HG03520 (cell line): ENCODE measurements at regions not wholly inside any gene's neighbourhood (a gene's known extent, or its start where the extent isn't known, plus 50 kb on each side); places are given as distances from the start of the nearest gene placed in this dataset.

Source experiments
- ATAC-seq: cut with Tn5 transposase; IDR thresholded peaks from one replicate; pipeline ENCODE4 v1.9.1; 2021; ENCODE audit warnings: mild to moderate bottlenecking, moderate library complexity; ENCODE audit not compliant: unreplicated experiment

DNA sequence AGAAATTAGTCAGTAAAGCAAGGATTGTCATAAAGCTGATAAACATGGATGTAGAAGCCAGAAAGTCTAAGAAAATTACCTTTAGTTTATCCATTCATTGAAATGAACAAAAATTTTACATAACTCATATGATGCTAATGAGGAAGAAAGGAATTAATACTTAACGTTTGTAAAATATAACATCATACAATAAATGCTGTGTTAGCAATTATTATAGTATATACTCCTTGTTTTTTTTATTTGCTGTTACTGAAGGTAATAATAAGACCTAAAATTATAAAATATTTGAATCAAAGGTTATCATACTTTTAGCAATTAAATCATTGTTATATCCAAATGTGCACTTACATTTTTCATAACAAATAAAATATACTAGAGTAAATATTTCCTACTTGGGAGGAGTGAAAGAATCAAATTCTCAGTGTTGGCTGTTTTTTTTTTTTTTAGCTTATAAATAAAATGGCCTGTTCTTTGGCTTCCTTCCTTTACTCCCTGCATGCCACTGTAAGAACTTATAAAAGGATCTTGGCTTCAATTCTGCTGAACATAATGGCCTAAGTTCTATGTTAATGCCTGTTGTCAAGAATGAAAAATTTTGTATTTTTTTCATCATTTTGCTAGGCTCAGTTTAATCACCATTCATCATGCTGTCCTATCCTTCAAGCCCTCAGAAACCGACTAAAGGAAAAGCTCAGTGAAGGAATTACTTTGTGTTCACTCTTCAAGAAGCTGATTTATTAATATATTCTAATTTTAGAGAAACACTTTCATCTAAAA lies 167.4 kb upstream of the SLITRK1 start:
- no peak for ATAC-seq

DNA sequence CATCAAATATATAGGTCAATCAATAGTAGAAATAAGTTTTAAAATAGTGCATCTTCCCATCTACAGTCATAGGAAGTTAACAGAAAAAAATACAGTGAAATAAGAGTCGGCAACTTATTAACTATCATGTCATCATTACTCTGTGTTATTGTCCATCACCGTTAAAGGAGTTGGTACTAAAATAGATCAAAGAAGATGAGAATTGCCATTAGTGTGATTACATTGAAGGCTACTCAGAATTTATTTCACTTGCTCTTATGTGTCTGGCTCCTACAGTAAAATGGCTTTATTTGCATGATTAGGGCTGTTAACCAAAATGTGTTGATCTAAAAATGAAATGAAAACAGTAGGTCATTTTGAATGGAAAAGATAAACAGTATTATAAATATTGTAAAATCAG lies 162.5 kb upstream of the SLITRK1 start:
- ATAC-seq = no peak

DNA sequence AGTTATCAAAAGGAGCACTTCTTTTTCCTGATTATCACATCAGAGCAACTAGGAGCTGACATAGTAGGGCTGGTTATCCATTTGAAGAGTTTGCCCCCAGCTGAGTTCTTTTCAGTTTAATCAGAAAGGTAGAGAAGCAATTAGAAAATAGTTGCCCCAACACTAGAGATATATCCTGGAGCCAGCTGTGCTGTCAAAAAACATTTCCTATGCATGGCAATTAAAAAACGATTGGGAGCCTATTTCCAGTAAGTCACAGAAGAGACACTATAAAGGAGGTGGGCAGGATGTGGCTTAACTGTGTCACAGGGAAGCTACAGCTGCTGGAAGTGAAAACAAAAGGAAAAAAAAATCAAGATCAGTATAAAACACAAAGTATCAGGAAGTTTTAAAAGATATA lies 155.7 kb upstream of the SLITRK1 start:
- no peak for ATAC-seq

DNA sequence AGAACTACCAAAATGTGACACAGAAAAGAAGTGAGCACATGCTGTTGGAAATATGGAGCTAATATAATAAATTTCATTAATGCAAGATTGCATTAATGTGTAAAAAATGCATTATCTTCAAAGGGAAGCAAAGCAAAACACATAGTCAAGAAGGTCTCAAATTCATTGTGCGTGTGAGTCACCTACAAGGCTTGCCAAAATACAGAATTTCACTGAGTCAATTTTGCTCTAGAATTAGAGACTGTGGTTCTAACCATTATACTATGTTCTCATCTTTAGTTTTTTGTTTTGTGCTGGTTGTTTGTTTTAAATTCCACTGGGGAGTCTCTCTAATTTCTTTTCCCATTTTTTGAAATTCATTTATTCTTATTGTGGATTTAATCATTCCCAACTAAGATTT lies 149.8 kb upstream of the SLITRK1 start:
- no peak for ATAC-seq

DNA sequence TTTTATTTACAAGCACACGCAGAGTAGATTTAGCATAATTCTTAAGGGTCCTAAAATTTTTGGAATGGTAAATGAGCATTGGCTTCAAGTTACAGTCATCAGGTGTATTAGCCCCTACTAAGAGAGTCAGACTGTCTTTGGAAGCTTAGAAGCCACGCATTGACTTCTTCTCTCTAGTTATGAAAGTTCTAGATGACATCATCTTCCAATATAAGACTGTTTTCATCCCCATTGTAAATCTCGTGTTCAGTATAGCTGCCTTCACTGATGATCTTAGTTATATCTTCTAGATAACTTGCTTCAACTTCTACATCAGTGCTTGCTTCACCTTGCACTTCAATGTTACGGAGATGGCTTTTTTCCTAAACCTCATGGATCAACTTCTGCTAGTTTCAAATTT lies 148.8 kb upstream of the SLITRK1 start:
- ATAC-seq = no peak

DNA sequence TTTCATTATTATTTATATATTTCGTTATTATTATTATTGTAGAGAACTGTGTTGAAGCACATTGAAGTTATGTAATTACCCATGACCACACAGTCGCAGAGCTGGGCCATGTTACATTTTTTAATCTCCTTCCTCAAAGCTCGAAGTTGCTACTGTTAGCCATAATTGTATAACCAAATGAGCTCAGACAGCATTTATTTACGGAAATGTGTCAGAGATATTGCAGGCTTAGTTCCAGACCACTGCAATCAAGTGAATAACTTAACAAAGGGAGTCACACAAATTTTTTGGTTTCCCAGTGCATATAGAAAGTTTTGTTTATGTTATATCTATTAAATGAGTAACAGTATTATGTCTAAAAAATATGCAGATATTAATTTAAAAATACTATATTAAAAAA lies 147.1 kb upstream of the SLITRK1 start:
- no peak for ATAC-seq

DNA sequence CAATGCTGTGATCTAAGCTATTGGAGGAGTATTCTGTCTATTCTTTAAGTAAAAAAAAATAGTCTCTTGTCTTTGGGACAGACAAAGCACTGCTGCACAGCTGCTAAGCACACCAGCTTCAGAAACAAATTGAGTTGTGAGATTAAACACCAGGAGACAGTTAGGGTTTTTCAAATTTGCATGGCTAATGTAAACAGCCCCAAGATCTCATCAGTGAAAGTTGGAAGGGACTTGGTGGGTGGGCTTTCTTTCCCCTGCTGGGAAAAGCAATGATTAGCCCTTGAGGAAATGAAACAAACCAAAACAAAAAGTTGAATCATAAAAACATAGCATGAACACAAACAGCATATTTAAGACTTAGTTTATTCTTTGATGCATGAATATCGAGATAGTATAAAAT lies 143.6 kb upstream of the SLITRK1 start:
- no peak for ATAC-seq

DNA sequence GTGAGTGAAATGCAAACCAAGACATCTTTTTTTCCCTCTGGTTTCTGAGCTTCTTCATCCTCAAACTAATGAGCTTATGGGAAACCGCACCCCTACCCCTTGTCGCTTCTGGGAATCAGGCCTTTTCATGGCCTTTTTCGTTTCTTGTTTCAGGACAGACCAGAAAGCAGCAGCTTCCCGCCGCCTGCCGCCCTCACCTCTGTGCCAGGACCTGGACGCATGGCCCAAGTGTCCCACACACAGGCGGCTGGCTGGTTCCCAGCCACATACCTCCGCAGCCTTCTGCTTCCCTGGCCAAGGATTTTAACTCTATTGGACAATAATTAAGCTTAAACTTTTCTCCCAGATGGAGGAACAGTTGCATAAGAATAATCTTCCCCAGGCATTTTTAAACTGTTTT lies 114.1 kb upstream of the SLITRK1 start:
- ATAC-seq = no peak

DNA sequence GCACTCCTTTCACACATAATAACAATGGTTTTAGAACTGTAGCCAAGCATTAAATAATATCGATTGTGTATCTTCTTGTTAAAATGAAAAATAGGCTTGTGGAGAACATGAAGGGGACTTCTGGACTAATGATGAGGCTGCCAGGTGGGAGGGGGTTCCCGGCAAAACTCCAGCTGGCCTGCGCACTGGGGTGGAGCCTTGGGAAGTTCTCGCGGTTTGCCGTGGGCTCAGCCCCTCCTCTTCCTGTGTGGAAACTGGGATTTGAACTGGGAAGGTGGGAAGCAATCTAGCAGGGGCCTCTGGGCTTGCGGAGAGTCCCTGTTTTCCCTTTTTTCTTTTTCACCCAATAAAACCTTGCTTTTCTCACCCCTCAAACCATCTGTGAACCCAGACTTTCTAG lies 113.7 kb upstream of the SLITRK1 start:
- no peak for ATAC-seq

DNA sequence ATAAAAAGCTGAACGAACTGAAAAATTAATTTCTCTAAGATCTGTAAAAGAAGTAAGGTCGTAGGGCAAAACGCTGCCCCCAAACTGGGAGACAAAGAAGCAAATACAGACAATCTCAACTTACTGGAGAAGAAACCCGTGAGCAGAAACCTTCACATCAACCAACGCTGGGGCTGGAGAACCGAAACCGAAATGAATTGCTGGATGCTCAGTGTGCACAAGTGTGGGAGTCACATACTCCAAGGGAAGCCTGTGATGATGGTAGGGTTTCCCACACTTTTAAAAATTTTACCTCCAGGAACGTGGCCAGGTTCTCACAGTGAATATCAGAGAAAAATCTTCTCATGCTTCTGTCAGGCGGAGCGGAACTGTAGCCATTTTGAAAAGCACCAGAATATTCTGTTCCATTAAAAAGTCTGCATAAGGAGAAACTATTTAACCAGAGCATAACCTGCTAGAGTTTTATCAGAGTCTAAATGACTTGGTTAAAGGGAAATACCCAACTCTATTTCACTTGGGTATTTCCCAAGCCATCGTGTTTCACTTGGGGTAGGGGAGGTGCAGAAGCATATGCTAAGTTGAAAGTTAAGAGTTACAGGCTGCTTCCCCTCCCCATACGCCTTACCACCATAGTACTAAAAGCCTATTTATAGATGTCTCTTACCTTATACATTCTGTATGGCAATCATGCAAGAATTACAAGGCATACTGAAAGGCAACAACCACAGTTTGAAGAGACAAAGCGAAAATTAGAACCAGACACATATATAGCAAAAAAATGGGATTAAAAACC lies 110.5 kb upstream of the SLITRK1 start:
- ATAC-seq = no peak

DNA sequence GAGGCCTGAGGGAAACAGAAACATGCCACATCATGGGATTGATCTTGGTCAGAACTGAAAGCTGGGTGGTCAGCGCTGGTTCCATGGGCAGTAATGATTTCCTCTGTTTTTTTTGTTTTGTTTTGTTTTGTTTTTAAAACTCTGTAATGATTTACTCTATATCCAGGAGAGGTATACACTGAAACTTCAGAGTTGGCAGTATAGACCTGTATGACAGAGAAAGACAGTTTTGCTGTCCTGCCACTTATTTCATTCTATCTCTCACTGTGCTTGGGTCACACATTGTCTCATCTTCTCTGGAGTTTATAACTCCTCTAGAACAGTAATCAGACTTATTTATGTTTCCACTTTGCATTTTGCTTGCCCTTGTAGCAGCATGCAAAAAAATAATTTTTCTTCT lies 105.1 kb upstream of the SLITRK1 start:
- ATAC-seq = no peak

DNA sequence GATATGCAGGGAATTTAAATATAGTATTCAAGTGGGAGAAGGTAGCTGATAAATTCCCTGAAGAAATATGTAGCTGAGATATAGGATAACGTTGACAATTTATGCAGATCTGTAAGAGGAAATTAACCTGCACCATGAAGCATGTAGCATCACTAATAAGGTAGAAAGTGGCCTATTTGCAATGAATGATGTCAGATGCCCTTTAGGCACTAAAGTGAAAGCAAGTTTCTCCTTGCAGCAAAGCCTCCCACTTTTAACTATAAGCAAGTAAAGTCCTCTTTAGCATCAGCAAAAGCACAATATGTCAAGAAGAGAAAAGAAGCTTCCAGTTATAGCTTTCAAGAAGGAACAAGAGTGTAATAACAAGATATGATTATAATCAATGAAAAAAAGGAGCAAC lies 102.5 kb upstream of the SLITRK1 start:
- no peak for ATAC-seq

DNA sequence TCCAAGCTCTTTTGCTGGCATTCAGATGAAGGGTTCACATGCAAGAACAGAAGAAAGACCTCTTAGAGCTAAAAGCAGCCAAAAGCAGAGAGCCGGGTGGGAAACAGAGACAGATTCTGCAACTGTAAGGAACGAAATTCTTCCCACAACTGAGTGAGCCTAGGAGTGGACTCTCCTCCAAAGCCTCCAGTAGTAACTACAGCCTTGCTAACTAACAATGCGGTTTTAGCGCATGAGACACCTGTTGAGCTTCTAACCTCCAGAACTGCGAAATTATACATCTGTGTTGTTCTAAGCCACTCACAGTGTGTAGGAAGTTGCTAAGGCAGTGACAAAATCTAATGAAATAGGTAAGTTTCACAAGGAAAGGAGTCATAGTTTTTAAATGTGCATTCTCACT lies 98.1 kb upstream of the SLITRK1 start:
- no peak for ATAC-seq

DNA sequence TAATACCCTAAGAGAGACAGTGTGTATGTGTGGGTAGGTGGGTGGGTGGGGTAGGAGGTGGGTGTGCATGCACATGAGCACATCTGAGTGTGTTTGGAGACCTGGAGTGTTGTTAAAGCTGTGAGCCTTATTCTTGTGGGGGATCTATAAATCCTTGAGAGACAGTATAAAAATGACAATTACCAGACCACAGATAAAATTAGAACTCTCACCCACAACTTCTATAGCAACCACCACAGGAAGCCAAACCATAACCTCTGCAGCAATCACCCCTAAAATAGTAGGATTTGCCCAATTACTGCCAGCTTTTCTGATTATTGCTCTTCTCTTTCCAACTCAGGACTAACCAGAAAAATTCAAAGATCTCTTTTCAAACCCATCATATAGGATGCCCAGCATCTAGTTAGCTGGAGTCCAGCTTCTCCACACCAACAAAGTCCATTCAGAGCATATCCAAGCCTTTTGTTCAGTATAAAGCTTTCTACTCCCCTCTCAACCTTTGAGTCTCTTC lies 93.4 kb upstream of the SLITRK1 start:
- ATAC-seq = no peak

DNA sequence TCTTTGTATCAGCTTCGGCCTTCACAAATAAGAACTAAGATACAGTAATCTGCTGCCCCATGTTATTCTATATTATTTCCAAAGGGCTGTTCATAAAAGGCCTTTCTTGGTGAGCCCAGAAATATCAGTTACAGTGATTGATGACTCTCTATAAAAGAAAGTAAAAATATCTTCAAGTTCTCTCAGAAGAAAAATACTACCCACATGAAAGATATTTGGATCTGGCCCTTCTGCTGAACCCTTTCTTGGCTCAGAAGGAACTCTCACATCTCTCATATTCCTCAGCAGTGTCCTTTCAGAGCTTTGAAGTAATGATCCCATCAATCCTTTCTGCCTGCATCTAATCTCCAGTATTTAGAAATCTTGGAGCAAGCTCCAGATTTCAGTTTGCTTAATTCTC lies 76.3 kb upstream of the SLITRK1 start:
- no peak for ATAC-seq

DNA sequence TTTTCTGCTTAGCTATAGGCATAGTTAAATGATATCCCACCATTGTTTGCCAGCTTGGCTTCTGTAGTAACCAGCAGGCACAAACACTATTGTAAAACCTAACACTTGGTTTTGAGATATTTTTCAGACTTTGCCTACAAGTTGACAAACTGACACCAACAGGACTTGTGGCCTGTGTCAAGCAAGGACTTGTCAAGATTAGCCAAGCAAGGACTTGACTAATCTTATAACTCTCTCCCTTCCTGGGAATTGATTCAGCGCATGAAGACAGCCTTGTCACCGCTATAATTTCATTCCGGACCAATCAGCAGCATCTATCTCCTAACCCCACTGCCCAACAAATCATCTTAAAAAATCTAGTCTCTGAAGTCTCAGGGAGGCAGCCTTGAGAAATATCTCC lies 72.7 kb upstream of the SLITRK1 start:
- no peak for ATAC-seq

DNA sequence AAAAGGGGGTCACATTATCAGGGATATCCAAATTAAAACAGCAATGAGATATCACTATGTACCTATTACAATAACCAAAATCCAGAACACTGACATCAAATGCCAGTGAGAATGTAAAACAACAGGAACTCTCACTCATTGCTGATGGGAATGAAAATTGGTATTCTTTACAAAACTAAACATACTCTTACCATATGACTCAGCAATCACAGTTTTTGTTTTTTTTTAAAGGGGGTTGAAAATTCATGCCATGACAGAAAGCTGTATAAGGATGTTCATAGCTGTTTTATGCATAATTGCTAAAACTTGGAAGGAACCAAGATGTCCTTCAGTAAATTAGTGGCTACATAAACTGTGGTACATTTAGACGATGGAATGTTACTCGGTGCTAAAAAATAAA lies 71.6 kb upstream of the SLITRK1 start:
- no peak for ATAC-seq

DNA sequence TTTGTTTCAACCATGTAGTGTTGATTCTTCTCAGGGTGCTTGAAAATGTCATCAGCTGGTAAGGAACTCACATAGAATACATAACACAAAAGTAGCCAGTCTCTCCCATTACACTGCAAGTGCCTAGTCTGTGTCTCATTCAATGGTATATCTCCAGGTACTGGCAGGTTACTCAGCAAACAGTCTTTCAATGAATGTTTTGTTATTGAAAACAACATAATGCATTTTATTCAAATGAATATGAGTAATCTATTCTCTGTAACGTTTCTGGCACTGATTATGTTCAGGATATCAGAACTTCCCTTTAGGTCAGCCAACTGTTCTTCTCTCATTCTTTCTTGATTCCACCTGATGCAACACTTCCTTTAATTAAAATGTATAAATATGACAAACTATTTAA lies 68.0 kb upstream of the SLITRK1 start:
- ATAC-seq = no peak

DNA sequence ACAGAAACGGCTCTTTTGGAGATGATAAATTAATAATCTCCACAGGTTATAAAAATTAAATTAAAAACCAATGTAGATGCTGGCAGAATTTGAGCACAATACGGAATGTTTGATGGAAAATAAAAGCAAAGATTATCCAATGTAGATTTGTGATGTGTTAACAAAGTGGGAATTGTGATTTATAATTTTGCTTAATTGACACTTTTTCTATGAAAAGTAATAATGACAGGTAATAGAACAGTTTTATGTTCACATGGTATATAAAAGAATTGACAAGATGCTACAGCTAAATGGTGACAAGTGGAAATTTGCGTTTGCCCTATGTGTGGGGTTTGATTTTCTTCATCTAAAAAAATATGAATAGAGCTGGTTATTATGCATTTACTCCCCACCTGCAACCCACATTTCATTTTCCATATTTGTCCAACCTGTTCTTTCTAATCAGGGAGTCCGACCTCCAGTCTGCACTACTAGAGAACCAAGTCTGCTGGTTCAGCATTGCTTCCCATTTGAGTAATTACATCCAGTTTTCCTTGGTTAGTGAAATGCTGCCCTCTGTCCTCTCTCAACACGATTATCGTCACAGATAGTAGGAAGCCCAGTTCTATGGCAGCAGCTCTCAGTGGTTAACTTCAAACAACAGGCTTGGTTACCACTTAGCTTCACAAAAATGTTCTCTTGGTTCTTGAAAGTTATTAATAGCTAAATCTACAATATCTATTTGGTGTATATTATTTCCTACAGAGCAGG lies 61.4 kb upstream of the SLITRK1 start:
- ATAC-seq = no peak

DNA sequence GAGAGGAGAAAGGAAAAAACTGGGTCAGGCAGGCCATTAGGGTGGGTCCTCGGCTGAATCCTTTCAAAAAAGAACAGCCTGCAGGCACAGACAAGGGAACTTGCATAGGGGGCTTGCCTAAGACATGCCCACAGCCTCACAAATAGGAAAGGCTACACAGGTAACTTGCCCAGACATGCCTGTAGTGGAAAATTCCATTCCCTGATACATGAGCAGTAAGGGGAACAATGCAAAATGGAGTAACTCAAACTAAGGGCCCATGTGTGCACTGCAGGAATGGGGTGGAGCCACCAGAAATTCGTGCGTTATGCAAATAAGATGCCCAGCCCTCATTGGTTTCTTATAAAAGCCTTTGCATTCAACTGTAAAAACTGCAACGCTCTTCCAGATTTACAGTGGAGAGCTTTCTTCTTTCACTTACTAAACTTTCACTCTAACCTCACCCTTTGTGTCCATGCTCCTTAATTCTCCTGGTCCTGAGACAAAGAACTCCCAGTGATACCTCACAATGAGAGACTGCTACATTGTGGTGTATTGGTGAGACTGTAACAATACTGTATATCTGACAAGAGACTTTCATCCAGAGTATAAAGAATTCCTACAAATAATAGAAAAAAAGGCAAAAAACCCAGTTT lies 59.5 kb upstream of the SLITRK1 start:
- ATAC-seq = no peak

DNA sequence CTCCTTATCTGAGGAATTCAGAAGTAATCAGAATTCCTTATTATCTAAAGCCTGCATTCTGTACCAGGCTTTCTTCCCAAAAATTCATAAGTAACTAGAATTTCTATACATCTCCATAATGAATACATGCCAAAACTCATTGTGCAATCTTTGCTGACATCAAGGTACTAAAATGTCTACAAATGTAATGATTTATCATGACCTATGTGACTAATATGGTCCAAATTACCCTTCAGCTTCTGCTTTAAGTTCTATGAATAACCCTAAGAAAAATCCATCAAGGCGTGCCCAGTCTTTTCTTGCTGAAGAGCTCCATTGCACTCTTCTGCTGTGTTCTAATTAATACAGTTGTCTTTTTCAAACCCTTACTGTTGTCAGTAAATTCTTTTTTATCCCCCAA lies 58.5 kb upstream of the SLITRK1 start:
- ATAC-seq = no peak
